Skin of body (tissue), 1 donor: ENCODE measurements at regions not wholly inside any gene's neighbourhood (a gene's known extent, or its start where the extent isn't known, plus 50 kb on each side); places are given as distances from the start of the nearest gene placed in this dataset.
"Not testable (repeated sequence)": the region's sequence is repeated elsewhere in the genome, so short reads cannot be mapped to it uniquely, and the experiment has no call there.

Experiments
- DNase-seq: peaks from one replicate; lab custom pipeline; 2025; lab: John Stamatoyannopoulos, UW

- no peak for DNase-seq
Measured at GRCh38 chrX:114272096-114272686, 311.7 kb upstream of the HTR2C start.

GRCh38 chrX:114270371-114270770, 313.5 kb upstream of the HTR2C start:
- not testable (repeated sequence) for DNase-seq

- DNase-seq = no peak
Measured at GRCh38 chrX:114268643-114269042, 315.2 kb upstream of the HTR2C start.

GRCh38 chrX:114267142-114267541, 316.7 kb upstream of the HTR2C start:
- no peak for DNase-seq

GRCh38 chrX:114252186-114252585, 331.7 kb upstream of the HTR2C start:
- DNase-seq = no peak

GRCh38 chrX:114251575-114251974, 332.3 kb upstream of the HTR2C start:
- no peak for DNase-seq

- DNase-seq = no peak
Measured at GRCh38 chrX:114221445-114221844, 362.4 kb upstream of the HTR2C start.

GRCh38 chrX:114210879-114211278, 373.0 kb upstream of the HTR2C start:
- DNase-seq = no peak

- DNase-seq = no peak
Measured at GRCh38 chrX:114201622-114202021, 382.3 kb upstream of the HTR2C start.

- no peak for DNase-seq
Measured at GRCh38 chrX:114181195-114181594, 402.7 kb upstream of the HTR2C start.

GRCh38 chrX:114178126-114178525, 405.8 kb upstream of the HTR2C start:
- no peak for DNase-seq

- DNase-seq = not testable (repeated sequence)
Measured at GRCh38 chrX:114167276-114167675, 416.6 kb upstream of the HTR2C start.

- DNase-seq = no peak
Measured at GRCh38 chrX:114166601-114167000, 417.3 kb upstream of the HTR2C start.

GRCh38 chrX:114165537-114165936, 418.3 kb upstream of the HTR2C start:
- no peak for DNase-seq

GRCh38 chrX:114162068-114162735, 421.7 kb upstream of the HTR2C start:
- DNase-seq = no peak

GRCh38 chrX:114152801-114153200, 431.1 kb upstream of the HTR2C start:
- DNase-seq = no peak

GRCh38 chrX:114152130-114152529, 431.8 kb upstream of the HTR2C start:
- DNase-seq = no peak

GRCh38 chrX:114134465-114134864, 449.4 kb upstream of the HTR2C start:
- no peak for DNase-seq

GRCh38 chrX:114127411-114128025, 456.4 kb upstream of the HTR2C start:
- DNase-seq = no peak

- DNase-seq = no peak
Measured at GRCh38 chrX:114127005-114127404, 456.9 kb upstream of the HTR2C start.

GRCh38 chrX:114101081-114101480, 482.8 kb upstream of the HTR2C start:
- DNase-seq = no peak

- DNase-seq = no peak
Measured at GRCh38 chrX:114097866-114098265, 486.0 kb upstream of the HTR2C start.

- no peak for DNase-seq
Measured at GRCh38 chrX:114097427-114097826, 486.5 kb upstream of the HTR2C start.
